ENCODE measurements at regions not wholly inside any gene's neighbourhood (a gene's known extent, or its start where the extent isn't known, plus 50 kb on each side); places are given as distances from the start of the nearest gene placed in this dataset.
"Not testable (repeated sequence)": the region's sequence is repeated elsewhere in the genome, so short reads cannot be mapped to it uniquely, and the experiment has no call there.

- not testable (repeated sequence) for TF ChIP-seq GABPA (IDR thresholded peaks at IDR 0.05; ENCODE audit: low read depth); POLR2AphosphoS5 (IDR thresholded peaks at IDR 0.05; ENCODE audit: low read depth, low read length); TEAD4 (IDR thresholded peaks at IDR 0.05; ENCODE audit: borderline replicate concordance, insufficient read depth); CTCF (IDR thresholded peaks at IDR 0.05); MAX (IDR thresholded peaks at IDR 0.05; ENCODE audit: low read depth); EP300 (IDR thresholded peaks at IDR 0.05; ENCODE audit: borderline replicate concordance in 1 of 2, low read depth in 1 of 2, low read length in 1 of 2); MXI1 (IDR thresholded peaks at IDR 0.05; ENCODE audit: low read depth, low read length); USF1 (IDR thresholded peaks at IDR 0.05; ENCODE audit: borderline replicate concordance, low read depth)
These were observed 79.6 kb upstream of the CACUL1 start for GRCh38 chr10:118834370-118834769.
